ENCODE measurements at regions not wholly inside any gene's neighbourhood (a gene's known extent, or its start where the extent isn't known, plus 50 kb on each side); places are given as distances from the start of the nearest gene placed in this dataset.

DNA sequence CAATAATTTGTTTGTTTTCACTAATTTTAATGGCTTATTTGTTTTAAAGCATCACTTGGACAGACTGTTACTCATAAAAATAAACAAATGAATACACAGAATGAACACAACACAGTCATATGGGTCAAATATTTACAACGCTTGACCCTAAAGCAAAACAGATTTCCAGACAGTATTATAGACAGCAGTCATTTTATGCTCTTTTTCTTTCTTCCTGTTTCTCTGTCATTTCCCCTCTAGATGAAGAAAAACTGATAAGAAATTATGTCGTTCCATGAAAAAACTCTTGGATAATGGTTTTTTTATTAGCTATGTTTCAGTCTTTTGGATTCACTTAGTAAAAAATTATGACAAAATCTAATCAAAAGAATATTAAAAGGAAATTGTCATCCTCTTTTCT is 297.3 kb upstream of the NEGR1 start (continued):
- TF ChIP-seq, protein P1, sequence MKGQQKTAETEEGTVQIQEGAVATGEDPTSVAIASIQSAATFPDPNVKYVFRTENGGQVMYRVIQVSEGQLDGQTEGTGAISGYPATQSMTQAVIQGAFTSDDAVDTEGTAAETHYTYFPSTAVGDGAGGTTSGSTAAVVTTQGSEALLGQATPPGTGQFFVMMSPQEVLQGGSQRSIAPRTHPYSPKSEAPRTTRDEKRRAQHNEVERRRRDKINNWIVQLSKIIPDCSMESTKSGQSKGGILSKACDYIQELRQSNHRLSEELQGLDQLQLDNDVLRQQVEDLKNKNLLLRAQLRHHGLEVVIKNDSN (IDR thresholded peaks at IDR 0.05; ENCODE audit: borderline replicate concordance, extremely low read length, insufficient read depth, low read depth, low read length), result no peak
- TF ChIP-seq BMI1 (IDR thresholded peaks at IDR 0.05; ENCODE audit: borderline replicate concordance), result no peak
- TF ChIP-seq, protein P2, sequence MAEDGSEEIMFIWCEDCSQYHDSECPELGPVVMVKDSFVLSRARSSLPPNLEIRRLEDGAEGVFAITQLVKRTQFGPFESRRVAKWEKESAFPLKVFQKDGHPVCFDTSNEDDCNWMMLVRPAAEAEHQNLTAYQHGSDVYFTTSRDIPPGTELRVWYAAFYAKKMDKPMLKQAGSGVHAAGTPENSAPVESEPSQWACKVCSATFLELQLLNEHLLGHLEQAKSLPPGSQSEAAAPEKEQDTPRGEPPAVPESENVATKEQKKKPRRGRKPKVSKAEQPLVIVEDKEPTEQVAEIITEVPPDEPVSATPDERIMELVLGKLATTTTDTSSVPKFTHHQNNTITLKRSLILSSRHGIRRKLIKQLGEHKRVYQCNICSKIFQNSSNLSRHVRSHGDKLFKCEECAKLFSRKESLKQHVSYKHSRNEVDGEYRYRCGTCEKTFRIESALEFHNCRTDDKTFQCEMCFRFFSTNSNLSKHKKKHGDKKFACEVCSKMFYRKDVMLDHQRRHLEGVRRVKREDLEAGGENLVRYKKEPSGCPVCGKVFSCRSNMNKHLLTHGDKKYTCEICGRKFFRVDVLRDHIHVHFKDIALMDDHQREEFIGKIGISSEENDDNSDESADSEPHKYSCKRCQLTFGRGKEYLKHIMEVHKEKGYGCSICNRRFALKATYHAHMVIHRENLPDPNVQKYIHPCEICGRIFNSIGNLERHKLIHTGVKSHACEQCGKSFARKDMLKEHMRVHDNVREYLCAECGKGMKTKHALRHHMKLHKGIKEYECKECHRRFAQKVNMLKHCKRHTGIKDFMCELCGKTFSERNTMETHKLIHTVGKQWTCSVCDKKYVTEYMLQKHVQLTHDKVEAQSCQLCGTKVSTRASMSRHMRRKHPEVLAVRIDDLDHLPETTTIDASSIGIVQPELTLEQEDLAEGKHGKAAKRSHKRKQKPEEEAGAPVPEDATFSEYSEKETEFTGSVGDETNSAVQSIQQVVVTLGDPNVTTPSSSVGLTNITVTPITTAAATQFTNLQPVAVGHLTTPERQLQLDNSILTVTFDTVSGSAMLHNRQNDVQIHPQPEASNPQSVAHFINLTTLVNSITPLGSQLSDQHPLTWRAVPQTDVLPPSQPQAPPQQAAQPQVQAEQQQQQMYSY (CRISPR knock-in tag; IDR thresholded peaks at IDR 0.05), result no peak

DNA sequence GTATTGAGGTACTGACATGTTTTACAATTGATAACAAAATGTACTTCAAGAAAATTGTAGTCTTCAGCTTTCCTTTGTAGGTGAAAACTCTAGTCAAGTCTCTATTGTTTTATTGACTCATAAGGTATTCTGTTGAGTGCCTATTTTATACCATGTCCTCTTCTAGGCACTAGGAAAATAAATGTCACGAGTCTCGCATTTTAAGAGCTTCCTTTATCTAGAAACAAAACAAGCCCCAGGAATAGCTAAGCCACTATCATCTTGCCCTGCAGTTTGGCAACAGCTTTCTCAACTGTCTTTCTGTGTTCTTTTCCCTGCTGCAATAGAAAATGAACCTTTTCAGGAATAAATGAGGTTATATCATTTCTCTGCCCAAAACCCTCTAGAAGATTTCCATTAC is 288.5 kb upstream of the NEGR1 start:
- H2AFZ ChIP-seq (ENCODE audit: control insufficient read depth, low read depth, low read length), result no peak overlapping the region
- no peaks in the 10 kb centered on the region for H3K4me1 ChIP-seq (ENCODE audit: control insufficient read depth, insufficient read depth, low read length)
- H3K27me3 ChIP-seq (replicated peaks in 1 of 2; ENCODE audit: control insufficient read depth in 2 of 2, insufficient read depth in 2 of 2, low read length in 1 of 2), result no peaks in the 10 kb centered on the region
- in situ Hi-C loops (cut with MboI), result no loop called here
- ChIA-PET CTCF (no interaction called here), RAD21 (ENCODE audit: unreplicated experiment) (no interaction called here), POLR2A (no interaction called here), SMC1A (ENCODE audit: uncharacterized antibody, unreplicated experiment) (no interaction called here)
- no peak for DNase-seq (ENCODE audit: low read depth, low spot score)
- BruUV-seq (replicated peaks), result no TSS peak
- no peak for ATAC-seq
- no peaks in the 10 kb centered on the region for H4K20me1 ChIP-seq (ENCODE audit: control insufficient read depth, insufficient read depth)
- no peak for FAIRE-seq
- no peaks in the 10 kb centered on the region for H3K36me3 ChIP-seq (ENCODE audit: control insufficient read depth in 2 of 2, insufficient read depth in 2 of 2, low read length in 1 of 2)
- intact Hi-C loops (cut with micrococcal nuclease; ENCODE audit: unreplicated experiment), result no loop called here
- 0% methylated on average over 2 of the region's 2 CpGs for WGBS (ENCODE audit: insufficient coverage, insufficient replicate concordance, low lambda C conversion rate, missing lambda C conversion rate)
- no peak overlapping the region for H3K27ac ChIP-seq (ENCODE audit: control insufficient read depth, insufficient read depth)
- H3K9ac ChIP-seq (ENCODE audit: control insufficient read depth, insufficient read depth, low read length), result no peak overlapping the region
- H3K4me2 ChIP-seq (ENCODE audit: control insufficient read depth, insufficient read depth), result no peak overlapping the region
- H3K9me3 ChIP-seq (replicated peaks; ENCODE audit: control insufficient read depth, insufficient read depth, low read length), result no peaks in the 10 kb centered on the region
- H3K79me2 ChIP-seq (ENCODE audit: control insufficient read depth, insufficient read depth, low read length), result no peaks in the 10 kb centered on the region
- H3K4me3 ChIP-seq, result no peak overlapping the region
- TF ChIP-seq TCF3 (IDR thresholded peaks at IDR 0.05; ENCODE audit: borderline replicate concordance, insufficient read depth, low read depth, low read length) (no peak), CREB1 (IDR thresholded peaks at IDR 0.05; ENCODE audit: low read depth) (no peak), RB1 (IDR thresholded peaks at IDR 0.05; ENCODE audit: borderline replicate concordance) (no peak), SMC3 (IDR thresholded peaks at IDR 0.05; ENCODE audit: borderline replicate concordance, low read length) (no peak), BHLHE40 (IDR thresholded peaks at IDR 0.05; ENCODE audit: borderline replicate concordance in 1 of 2, low read depth in 2 of 2, low read length in 1 of 2) (no peak), NFIC (IDR thresholded peaks at IDR 0.05; ENCODE audit: low read depth, low read length) (no peak), MTA2 (IDR thresholded peaks at IDR 0.05; ENCODE audit: low read depth) (no peak)
- TF ChIP-seq, protein P2 (CRISPR knock-in tag; IDR thresholded peaks at IDR 0.05), result no peak
- TF ChIP-seq, protein P3, sequence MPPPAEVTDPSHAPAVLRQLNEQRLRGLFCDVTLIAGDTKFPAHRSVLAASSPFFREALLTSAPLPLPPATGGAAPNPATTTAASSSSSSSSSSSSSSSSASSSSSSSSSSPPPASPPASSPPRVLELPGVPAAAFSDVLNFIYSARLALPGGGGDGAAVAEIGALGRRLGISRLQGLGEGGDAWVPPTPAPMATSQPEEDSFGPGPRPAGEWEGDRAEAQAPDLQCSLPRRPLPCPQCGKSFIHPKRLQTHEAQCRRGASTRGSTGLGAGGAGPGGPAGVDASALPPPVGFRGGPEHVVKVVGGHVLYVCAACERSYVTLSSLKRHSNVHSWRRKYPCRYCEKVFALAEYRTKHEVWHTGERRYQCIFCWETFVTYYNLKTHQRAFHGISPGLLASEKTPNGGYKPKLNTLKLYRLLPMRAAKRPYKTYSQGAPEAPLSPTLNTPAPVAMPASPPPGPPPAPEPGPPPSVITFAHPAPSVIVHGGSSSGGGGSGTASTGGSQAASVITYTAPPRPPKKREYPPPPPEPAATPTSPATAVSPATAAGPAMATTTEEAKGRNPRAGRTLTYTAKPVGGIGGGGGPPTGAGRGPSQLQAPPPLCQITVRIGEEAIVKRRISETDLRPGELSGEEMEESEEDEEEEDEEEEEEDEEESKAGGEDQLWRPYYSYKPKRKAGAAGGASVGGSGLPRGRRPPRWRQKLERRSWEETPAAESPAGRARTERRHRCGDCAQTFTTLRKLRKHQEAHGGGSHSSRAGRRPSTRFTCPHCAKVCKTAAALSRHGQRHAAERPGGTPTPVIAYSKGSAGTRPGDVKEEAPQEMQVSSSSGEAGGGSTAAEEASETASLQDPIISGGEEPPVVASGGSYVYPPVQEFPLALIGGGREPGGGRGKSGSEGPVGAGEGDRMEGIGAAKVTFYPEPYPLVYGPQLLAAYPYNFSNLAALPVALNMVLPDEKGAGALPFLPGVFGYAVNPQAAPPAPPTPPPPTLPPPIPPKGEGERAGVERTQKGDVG (CRISPR knock-in tag; IDR thresholded peaks at IDR 0.05), result no peak
